ENCODE measurements at regions not wholly inside any gene's neighbourhood (a gene's known extent, or its start where the extent isn't known, plus 50 kb on each side); places are given as distances from the start of the nearest gene placed in this dataset.
"Not testable (repeated sequence)": the region's sequence is repeated elsewhere in the genome, so short reads cannot be mapped to it uniquely, and the experiment has no call there.

DNA sequence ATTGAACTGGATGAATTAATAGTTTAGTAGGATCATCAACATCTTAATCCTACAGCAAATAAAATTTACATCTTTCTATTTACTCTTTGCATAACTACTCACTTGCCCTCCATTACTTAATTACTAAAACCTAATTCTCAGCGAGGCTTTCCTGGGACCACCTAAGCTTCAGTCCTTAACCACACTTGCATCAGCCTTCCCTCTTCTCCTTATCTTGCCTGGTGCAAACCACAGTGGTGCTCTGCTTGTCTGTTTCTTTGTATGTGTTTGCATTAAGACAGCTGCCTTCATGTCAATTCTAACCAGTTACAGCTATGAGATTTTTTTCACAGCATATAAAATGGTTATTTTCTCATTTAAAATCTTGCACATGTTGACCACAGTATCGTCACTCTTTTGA is 72.6 kb upstream of the ZNF92 start:
- no peak for DNase-seq (ENCODE audit: low read depth)
- TF ChIP-seq, protein P1, sequence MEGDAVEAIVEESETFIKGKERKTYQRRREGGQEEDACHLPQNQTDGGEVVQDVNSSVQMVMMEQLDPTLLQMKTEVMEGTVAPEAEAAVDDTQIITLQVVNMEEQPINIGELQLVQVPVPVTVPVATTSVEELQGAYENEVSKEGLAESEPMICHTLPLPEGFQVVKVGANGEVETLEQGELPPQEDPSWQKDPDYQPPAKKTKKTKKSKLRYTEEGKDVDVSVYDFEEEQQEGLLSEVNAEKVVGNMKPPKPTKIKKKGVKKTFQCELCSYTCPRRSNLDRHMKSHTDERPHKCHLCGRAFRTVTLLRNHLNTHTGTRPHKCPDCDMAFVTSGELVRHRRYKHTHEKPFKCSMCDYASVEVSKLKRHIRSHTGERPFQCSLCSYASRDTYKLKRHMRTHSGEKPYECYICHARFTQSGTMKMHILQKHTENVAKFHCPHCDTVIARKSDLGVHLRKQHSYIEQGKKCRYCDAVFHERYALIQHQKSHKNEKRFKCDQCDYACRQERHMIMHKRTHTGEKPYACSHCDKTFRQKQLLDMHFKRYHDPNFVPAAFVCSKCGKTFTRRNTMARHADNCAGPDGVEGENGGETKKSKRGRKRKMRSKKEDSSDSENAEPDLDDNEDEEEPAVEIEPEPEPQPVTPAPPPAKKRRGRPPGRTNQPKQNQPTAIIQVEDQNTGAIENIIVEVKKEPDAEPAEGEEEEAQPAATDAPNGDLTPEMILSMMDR (IDR thresholded peaks at IDR 0.05; ENCODE audit: insufficient read depth, low read length, poor library complexity, severe bottlenecking) = no peak
- Histone ChIP-seq H3K4me3 (ENCODE audit: low read depth, low read length) (no peak overlapping the region), H3K27me3 (ENCODE audit: control insufficient read depth, insufficient read depth, low read length) (no peaks in the 10 kb centered on the region), H3K36me3 (ENCODE audit: control insufficient read depth, insufficient read depth, low read length) (no peaks in the 10 kb centered on the region)

DNA sequence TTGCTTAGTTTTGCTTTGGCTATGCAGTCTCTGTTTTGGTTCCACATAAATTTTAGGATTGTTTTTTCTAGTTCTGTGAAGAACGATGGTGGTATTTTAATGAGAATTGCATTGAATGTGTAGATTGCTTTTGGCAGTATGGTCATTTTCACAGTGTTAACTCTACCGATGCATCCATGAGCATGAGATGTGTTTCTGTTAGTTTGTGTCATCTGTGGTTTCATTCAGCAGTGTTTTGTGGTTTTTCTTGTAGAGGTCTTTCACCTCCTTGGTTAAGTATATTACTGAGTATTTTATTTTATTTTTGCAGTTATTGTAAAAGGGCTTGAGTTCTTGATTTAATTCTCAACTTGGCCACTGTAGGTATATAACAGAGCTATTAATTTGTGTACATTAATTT is 78.2 kb upstream of the ZNF92 start:
- H3K4me3 ChIP-seq (ENCODE audit: low read depth, low read length) = no peak overlapping the region
- no peak for DNase-seq (ENCODE audit: low read depth)
- TF ChIP-seq, protein P1 (IDR thresholded peaks at IDR 0.05; ENCODE audit: insufficient read depth, low read length, poor library complexity, severe bottlenecking) = no peak
- H3K27me3 ChIP-seq (ENCODE audit: control insufficient read depth, insufficient read depth, low read length) = no peaks in the 10 kb centered on the region
- no peaks in the 10 kb centered on the region for H3K36me3 ChIP-seq (ENCODE audit: control insufficient read depth, insufficient read depth, low read length)

DNA sequence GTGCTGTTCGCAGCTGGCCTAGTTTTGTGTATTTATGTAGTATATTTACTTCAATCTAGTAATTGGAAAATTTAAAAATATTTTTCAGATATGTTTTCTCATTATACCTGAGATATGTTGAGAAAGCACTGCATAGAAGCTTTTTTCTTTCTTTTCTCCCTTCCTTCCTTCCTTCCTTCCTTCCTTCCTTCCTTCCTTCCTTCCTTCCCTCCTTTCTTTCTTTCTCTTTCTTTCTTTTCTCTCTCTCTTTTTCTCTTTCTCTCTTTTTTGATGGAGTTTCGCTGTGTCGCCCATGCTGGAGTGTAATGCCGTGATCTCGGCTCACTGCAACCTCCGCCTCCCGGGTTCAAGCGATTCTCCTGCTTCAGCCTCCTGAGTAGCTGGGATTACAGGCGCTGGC is 83.3 kb upstream of the ZNF92 start:
- H3K27me3 ChIP-seq (ENCODE audit: control insufficient read depth, insufficient read depth, low read length); H3K36me3 ChIP-seq (ENCODE audit: control insufficient read depth, insufficient read depth, low read length); H3K4me3 ChIP-seq (ENCODE audit: low read depth, low read length); DNase-seq (ENCODE audit: low read depth): not testable (repeated sequence)

DNA sequence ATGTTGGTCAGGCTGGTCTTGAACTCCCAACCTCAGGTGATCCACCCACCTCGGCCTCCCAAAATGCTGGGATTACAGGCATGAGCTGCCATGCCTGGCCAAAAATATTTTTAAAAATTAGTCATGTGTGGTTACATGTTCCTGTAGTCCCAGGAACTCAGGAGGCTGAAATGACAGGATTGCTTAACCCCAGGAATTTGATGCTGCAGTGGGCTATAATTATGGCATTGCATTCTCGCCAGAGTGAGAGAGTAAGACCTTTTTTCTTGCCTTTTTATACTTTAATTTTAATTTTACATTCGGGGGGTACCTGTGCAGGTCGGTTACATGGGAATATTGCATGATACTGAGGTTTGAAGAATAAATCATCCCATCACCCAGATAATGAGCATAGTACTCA is 86.6 kb upstream of the ZNF92 start:
- Histone ChIP-seq H3K4me3 (ENCODE audit: low read depth, low read length) (no peak overlapping the region), H3K36me3 (ENCODE audit: control insufficient read depth, insufficient read depth, low read length) (no peaks in the 10 kb centered on the region), H3K27me3 (ENCODE audit: control insufficient read depth, insufficient read depth, low read length) (no peaks in the 10 kb centered on the region)
- TF ChIP-seq, protein P1 (IDR thresholded peaks at IDR 0.05; ENCODE audit: insufficient read depth, low read length, poor library complexity, severe bottlenecking) = no peak
- DNase-seq (ENCODE audit: low read depth) = no peak

DNA sequence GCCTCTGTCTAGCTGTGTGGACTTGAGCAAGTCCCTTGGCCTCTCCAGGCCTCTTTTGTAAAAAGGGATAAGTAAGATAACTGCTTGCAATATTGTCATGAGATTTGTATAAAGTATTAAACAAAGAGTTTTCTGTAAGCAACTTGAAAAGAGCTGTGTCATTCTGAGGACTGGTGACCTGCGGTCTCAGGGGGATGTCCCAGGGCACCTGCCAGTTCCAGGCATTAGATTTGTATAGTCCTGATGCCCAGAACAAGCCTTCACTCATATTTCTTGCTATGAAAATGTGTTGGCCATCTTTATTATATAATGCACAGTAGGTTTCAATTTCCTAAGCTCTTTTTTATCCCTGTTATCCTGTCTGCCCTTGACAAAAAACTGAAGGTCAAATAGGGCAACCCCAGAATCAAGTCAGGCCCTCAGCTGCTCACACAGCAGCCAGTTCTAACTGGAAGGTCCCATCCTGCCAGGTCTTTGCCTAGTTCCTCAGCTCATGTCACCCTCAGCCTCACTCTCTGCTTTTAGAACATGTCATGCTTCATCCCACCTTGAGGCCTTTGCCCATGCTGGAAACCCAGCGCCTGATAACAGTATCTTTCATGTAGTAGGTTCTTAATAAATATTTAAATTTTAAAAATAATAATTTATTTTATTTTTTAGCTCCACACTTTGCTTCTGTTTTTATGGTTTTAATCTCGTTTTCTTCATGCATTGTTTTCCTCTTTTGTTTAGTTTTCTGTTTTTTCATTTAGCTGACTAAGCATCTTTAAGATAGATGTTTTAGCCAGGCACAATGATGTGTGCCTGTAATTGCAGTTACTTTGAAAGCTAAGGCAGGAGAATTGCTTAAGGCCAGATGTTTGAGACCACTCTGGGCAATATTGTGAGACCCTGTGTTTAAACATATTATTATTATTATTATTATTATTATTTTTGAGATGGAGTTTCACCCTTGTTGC is 87.5 kb upstream of the ZNF92 start:
- DNase-seq (ENCODE audit: low read depth) = no peak
- no peaks in the 10 kb centered on the region for H3K36me3 ChIP-seq (ENCODE audit: control insufficient read depth, insufficient read depth, low read length)
- no peaks in the 10 kb centered on the region for H3K27me3 ChIP-seq (ENCODE audit: control insufficient read depth, insufficient read depth, low read length)
- TF ChIP-seq, protein P1 (IDR thresholded peaks at IDR 0.05; ENCODE audit: insufficient read depth, low read length, poor library complexity, severe bottlenecking) = no peak
- no peak overlapping the region for H3K4me3 ChIP-seq (ENCODE audit: low read depth, low read length)

DNA sequence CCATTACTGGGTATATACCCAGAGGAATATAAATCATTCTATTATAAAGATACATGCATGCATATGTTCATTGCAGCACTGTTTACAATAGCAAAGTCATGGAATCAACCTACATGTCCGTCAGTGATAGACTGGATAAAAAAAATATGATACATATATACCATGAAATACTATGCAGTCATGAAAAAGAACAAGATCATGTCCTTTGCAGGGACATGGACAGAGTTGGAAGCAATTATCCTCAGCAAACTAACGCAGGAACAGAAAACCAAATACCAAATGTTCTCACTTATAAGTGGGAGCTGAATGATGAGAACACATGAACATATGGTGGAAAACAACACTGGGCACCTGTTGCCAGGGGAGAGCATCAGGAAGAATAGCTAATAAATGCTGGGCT is 88.4 kb upstream of the ZNF92 start:
- H3K4me3 ChIP-seq (ENCODE audit: low read depth, low read length); H3K36me3 ChIP-seq (ENCODE audit: control insufficient read depth, insufficient read depth, low read length); DNase-seq (ENCODE audit: low read depth); H3K27me3 ChIP-seq (ENCODE audit: control insufficient read depth, insufficient read depth, low read length): not testable (repeated sequence)

DNA sequence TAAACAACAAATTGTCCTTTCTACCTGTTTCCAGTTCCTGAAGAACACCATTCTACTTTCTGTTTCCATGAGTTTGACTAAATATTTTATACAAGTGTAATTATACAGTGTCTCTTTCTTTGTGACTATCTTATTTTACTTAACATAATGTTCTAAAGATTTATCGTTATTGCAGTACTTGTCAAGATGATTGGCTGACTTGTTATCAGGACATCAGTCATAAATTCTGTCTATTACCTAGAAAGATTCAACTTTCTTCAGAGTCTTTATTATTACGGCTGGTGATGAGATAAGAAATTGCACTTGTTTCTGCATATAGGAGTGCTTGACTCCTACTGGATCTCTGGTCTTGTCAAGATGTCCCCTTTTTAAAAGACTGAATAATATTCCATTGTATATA is 93.9 kb upstream of the ZNF92 start:
- H3K36me3 ChIP-seq (ENCODE audit: control insufficient read depth, insufficient read depth, low read length) = no peaks in the 10 kb centered on the region
- no peak overlapping the region for H3K4me3 ChIP-seq (ENCODE audit: low read depth, low read length)
- TF ChIP-seq, protein P1 (IDR thresholded peaks at IDR 0.05; ENCODE audit: insufficient read depth, low read length, poor library complexity, severe bottlenecking) = no peak
- no peak for DNase-seq (ENCODE audit: low read depth)
- no peaks in the 10 kb centered on the region for H3K27me3 ChIP-seq (ENCODE audit: control insufficient read depth, insufficient read depth, low read length)

Data from kidney epithelial cell (primary cell).